IMR-90 (cell line): ENCODE measurements at regions not wholly inside any gene's neighbourhood (a gene's known extent, or its start where the extent isn't known, plus 50 kb on each side); places are given as distances from the start of the nearest gene placed in this dataset.

Experiments
- ATAC-seq: fragments of 200-7000 bp; cut with Tn5 transposase; 2 replicates; pipeline ENCODE4 v1.9.1; 2020; ENCODE audit warnings: low read depth, mild to moderate bottlenecking, moderate library complexity
- BruUV-seq: library from RNA; stranded (reverse); fragments of 400-500 nt; replicated peaks from 2 replicates; lab custom pipeline; 2021; lab: Mats Ljungman, UMichigan
- CTCF ChIA-PET: fragments of 300-600 bp; formaldehyde crosslinking; extraction: SDS; loops from one replicate; lab custom pipeline; 2021; ENCODE audit warnings: antibody characterized with exemption; lab: Yijun Ruan, JAX
- POLR2A ChIA-PET: fragments of 300-600 bp; sonication (Branson Sonifier 250); formaldehyde crosslinking; loops from one replicate; lab custom pipeline; 2022; ENCODE audit warnings: antibody characterized with exemption; ENCODE audit not compliant: unreplicated experiment; lab: Charles Lee
- DNase-seq: peaks from one replicate; pipeline ENCODE4 v3.0.0; 2013
- H2AFZ ChIP-seq: replicated peaks from 2 replicates; pipeline ENCODE3; 2013; ENCODE audit warnings: low read length, mild to moderate bottlenecking; ENCODE audit not compliant: poor library complexity
- H2AK5ac ChIP-seq: 2 replicates; pipeline ENCODE4 v1.6.1; 2013; ENCODE audit warnings: low read depth, low read length, inconsistent platforms
- H2AK9ac ChIP-seq: replicated peaks from 2 replicates; pipeline ENCODE3; 2013; ENCODE audit warnings: mild to moderate bottlenecking, low read depth, low read length, moderate library complexity; ENCODE audit not compliant: poor library complexity
- H2BK120ac ChIP-seq: 2 replicates; pipeline ENCODE4 v1.6.1; 2013; ENCODE audit warnings: low read depth, low read length, inconsistent platforms
- H2BK15ac ChIP-seq: 3 replicates; pipeline ENCODE4 v1.6.1; 2013; ENCODE audit warnings: low read depth, low read length, inconsistent platforms
- H2BK20ac ChIP-seq: 2 replicates; pipeline ENCODE4 v1.6.1; 2013; ENCODE audit warnings: low read depth, mild to moderate bottlenecking, inconsistent platforms, low read length, moderate library complexity
- H2BK5ac ChIP-seq: 2 replicates; pipeline ENCODE4 v1.6.1; 2013; ENCODE audit warnings: mild to moderate bottlenecking, low read depth, low read length, inconsistent platforms; ENCODE audit not compliant: poor library complexity, severe bottlenecking
- H3K14ac ChIP-seq: replicated peaks from 2 replicates; pipeline ENCODE4 v1.6.1; 2013; ENCODE audit warnings: low read depth, low read length, inconsistent platforms
- H3K18ac ChIP-seq: 2 replicates; pipeline ENCODE4 v1.6.1; 2013; ENCODE audit warnings: low read depth, low read length, control low read depth
- H3K23ac ChIP-seq: 2 replicates; pipeline ENCODE4 v1.6.1; 2013; ENCODE audit warnings: low read depth, low read length, inconsistent platforms
- H3K27ac ChIP-seq: 2 replicates; pipeline ENCODE4 v1.5.1; 2013; ENCODE audit warnings: mild to moderate bottlenecking, control low read depth, low read length; ENCODE audit not compliant: insufficient read depth
- H3K27me3 ChIP-seq: 2 replicates; pipeline ENCODE4 v1.6.1; 2013; ENCODE audit warnings: low read length; ENCODE audit not compliant: control insufficient read depth, insufficient read depth
- H3K36me3 ChIP-seq: 2 replicates; pipeline ENCODE4 v1.6.1; 2013; ENCODE audit warnings: low read length, mixed read lengths; ENCODE audit not compliant: control insufficient read depth, insufficient read depth
- H3K4ac ChIP-seq: 2 replicates; pipeline ENCODE4 v1.6.1; 2013; ENCODE audit warnings: low read depth, low read length, inconsistent platforms
- H3K4me1 ChIP-seq: 2 replicates; pipeline ENCODE4 v1.6.1; 2013; ENCODE audit warnings: low read length, mixed read lengths; ENCODE audit not compliant: control insufficient read depth, insufficient read depth
- H3K4me2 ChIP-seq: 2 replicates; pipeline ENCODE4 v1.6.1; 2013; ENCODE audit warnings: low read depth, mild to moderate bottlenecking, control low read depth, low read length, moderate library complexity
- H3K4me3 ChIP-seq: 2 replicates; pipeline ENCODE4 v1.5.1; 2013; ENCODE audit warnings: low read depth, mild to moderate bottlenecking, control low read depth, low read length, moderate library complexity; ENCODE audit not compliant: insufficient read depth
- H3K56ac ChIP-seq: 2 replicates; pipeline ENCODE4 v1.6.1; 2013; ENCODE audit warnings: low read length, inconsistent platforms; ENCODE audit not compliant: insufficient read depth; ENCODE audit errors: extremely low read depth
- H3K79me1 ChIP-seq, 2 experiments: 2 replicates each; pipeline ENCODE4 v1.6.1; 2013; ENCODE audit warnings: low read length in 2 of 2, inconsistent platforms in 1 of 2, low read depth in 1 of 2
- H3K9ac ChIP-seq: 2 replicates; pipeline ENCODE4 v1.6.1; 2013; ENCODE audit warnings: low read depth, low read length, control low read depth
- H3K9me1 ChIP-seq: 2 replicates; pipeline ENCODE4 v1.6.1; 2013; ENCODE audit warnings: low read length, inconsistent platforms; ENCODE audit not compliant: insufficient read depth
- H3K9me3 ChIP-seq: 2 replicates; pipeline ENCODE4 v1.6.1; 2013; ENCODE audit warnings: low read length; ENCODE audit not compliant: control insufficient read depth, insufficient read depth
- H4K20me1 ChIP-seq: 2 replicates; pipeline ENCODE4 v1.6.1; 2013; ENCODE audit warnings: low read length, inconsistent platforms; ENCODE audit not compliant: insufficient read depth
- H4K5ac ChIP-seq: 2 replicates; pipeline ENCODE4 v1.6.1; 2013; ENCODE audit warnings: mild to moderate bottlenecking, low read depth, low read length, control low read depth
- H4K8ac ChIP-seq, 2 experiments: 2 replicates each; pipeline ENCODE4 v1.6.1; 2013; ENCODE audit warnings: low read depth in 2 of 2, low read length in 2 of 2, control low read depth in 1 of 2, inconsistent platforms in 1 of 2
- H4K91ac ChIP-seq: 2 replicates; pipeline ENCODE4 v1.6.1; 2013; ENCODE audit warnings: low read depth, low read length, inconsistent platforms; ENCODE audit not compliant: insufficient read depth
- CHD1 ChIP-seq: IDR thresholded peaks from 2 replicates; pipeline ENCODE4 v1.6.1; 2012; ENCODE audit warnings: low read depth, low read length, improper control_type of control experiment
- MAZ ChIP-seq: IDR thresholded peaks from 2 replicates; pipeline ENCODE4 v1.6.1; 2012; ENCODE audit warnings: low read depth, mild to moderate bottlenecking, low read length, improper control_type of control experiment, moderate library complexity, borderline replicate concordance
- NFE2L2 ChIP-seq: fragments of 150-350 bp; IDR thresholded peaks from 2 replicates; pipeline ENCODE4 v1.6.1; 2016; ENCODE audit warnings: low read depth, mild to moderate bottlenecking, low read length
- WGBS, 2 experiments: methylation state at CpG; one replicate each; pipeline versions ENCODE4 v1.1.5 to v1.1.7; 2013; ENCODE audit warnings: missing lambda C conversion rate in 2 of 2; ENCODE audit not compliant: insufficient read length in 1 of 2; ENCODE audit errors: extremely low coverage in 2 of 2; 5-methylcytosine and 5-hydroxymethylcytosine counted together
- dilution Hi-C: fragments of 300-500 bp; cut with HindIII; formaldehyde crosslinking; loops from one replicate; pipeline ENCODE4 v1.14.3; 2018; ENCODE audit warnings: low sequenced_read_pairs; ENCODE audit not compliant: unreplicated experiment
- in situ Hi-C: fragments of 300-500 bp; cut with MboI; formaldehyde crosslinking; loops from 3 replicates; pipeline ENCODE4 v1.14.3; 2019; ENCODE audit warnings: low sequenced_read_pairs, inconsistent platforms, mixed read lengths
- intact Hi-C: fragments of 100-400 bp; cut with micrococcal nuclease; formaldehyde crosslinking; loops from 2 replicates; pipeline ENCODE4 v1.10.0; 2022

DNA sequence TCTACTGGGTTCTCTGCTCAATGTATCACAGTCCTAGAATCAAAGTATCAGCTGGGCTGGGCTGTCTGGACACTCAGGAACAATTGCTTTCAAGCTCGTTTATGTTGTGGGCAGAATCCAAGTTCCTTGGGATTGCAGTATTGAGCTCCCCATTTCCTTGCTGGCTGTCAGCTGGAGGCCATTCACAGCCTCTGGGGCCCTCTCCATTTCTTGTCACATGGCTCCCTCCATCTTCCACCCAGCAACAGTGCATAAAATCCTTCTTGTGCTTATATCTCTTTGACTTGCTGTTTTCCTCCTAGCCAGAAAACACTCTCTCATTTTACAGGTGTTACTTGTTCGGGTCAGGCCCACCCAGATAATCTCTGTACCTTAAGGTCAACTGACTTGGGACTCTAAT lies 363.5 kb downstream of the IGSF11 start:
- Histone ChIP-seq H2BK20ac (no peak overlapping the region), H3K9me1 (no peaks in the 10 kb centered on the region), H2AK9ac (no peak overlapping the region), H3K9ac (no peak overlapping the region), H4K20me1 (no peaks in the 10 kb centered on the region), H3K27me3 (no peaks in the 10 kb centered on the region), H3K4me1 (no peaks in the 10 kb centered on the region), H3K79me1 (no peaks in the 10 kb centered on the region), H3K4ac (no peak overlapping the region), H3K23ac (no peak overlapping the region), H3K4me3 (no peak overlapping the region), H3K4me2 (no peak overlapping the region), H2BK120ac (no peak overlapping the region), H4K5ac (no peak overlapping the region), H2AFZ (no peak overlapping the region), H2BK15ac (no peak overlapping the region), H3K9me3 (no peaks in the 10 kb centered on the region), H2BK5ac (no peak overlapping the region), H2AK5ac (no peak overlapping the region), H3K27ac (no peak overlapping the region), H3K18ac (no peak overlapping the region), H3K36me3 (no peaks in the 10 kb centered on the region), H4K8ac (no peak overlapping the region), H4K91ac (no peak overlapping the region), H3K14ac (no peak overlapping the region), H3K56ac (no peak overlapping the region)
- BruUV-seq = no TSS peak
- intact Hi-C loops (no loop called here), dilution Hi-C loops (no loop called here), in situ Hi-C loops (no loop called here)
- TF ChIP-seq NFE2L2 = no peak
- TF ChIP-seq MAZ = no peak
- no peak for TF ChIP-seq CHD1
- ChIA-PET POLR2A (no interaction called here), CTCF (no interaction called here)
- 14% methylated on average over 1 of the region's 2 CpGs; no CpG with 5 or more reads in 1 of the 2 experiments for WGBS, 2 experiments
- DNase-seq = no peak
- ATAC-seq = no peak
